ENCODE measurements at regions not wholly inside any gene's neighbourhood (a gene's known extent, or its start where the extent isn't known, plus 50 kb on each side); places are given as distances from the start of the nearest gene placed in this dataset.

- no peak overlapping the region for H3K4me3 ChIP-seq (ENCODE audit: low read depth, low read length)
- no CpG with 5 or more reads among the region's 3 CpGs for WGBS (ENCODE audit: extremely low coverage, insufficient coverage, insufficient read length)
- no peak overlapping the region for H3K4ac ChIP-seq (ENCODE audit: low read depth, low read length)
- H3K27me3 ChIP-seq (ENCODE audit: insufficient read depth, low read length), result no peaks in the 10 kb centered on the region
- no peak overlapping the region for H2BK5ac ChIP-seq (ENCODE audit: low read depth, low read length, poor library complexity)
- H4K12ac ChIP-seq (ENCODE audit: low read depth, low read length), result no peak overlapping the region
- no peak overlapping the region for H4K91ac ChIP-seq (ENCODE audit: low read depth, low read length)
- H3K9me3 ChIP-seq (ENCODE audit: insufficient read depth, low read depth, low read length), result no peaks in the 10 kb centered on the region
- H3K18ac ChIP-seq (ENCODE audit: low read length), result no peak overlapping the region
- no peak overlapping the region for H3K9ac ChIP-seq (ENCODE audit: low read length)
- H2AK5ac ChIP-seq (ENCODE audit: low read length), result no peak overlapping the region
- no peak for DNase-seq
- no peaks in the 10 kb centered on the region for H3K79me1 ChIP-seq (ENCODE audit: low read length)
- H4K8ac ChIP-seq (ENCODE audit: low read depth, low read length), result no peak overlapping the region
- no peaks in the 10 kb centered on the region for H3K4me1 ChIP-seq (ENCODE audit: control insufficient read depth in 1 of 2, insufficient read depth in 2 of 2, low read length in 2 of 2)
- no peak overlapping the region for H2BK12ac ChIP-seq (ENCODE audit: low read length)
- H3K36me3 ChIP-seq (ENCODE audit: control insufficient read depth in 1 of 2, insufficient read depth in 2 of 2, low read length in 2 of 2), result no peaks in the 10 kb centered on the region
- H3K27ac ChIP-seq (ENCODE audit: low read depth, low read length), result no peak overlapping the region
- no peak overlapping the region for H3K14ac ChIP-seq (ENCODE audit: low read length)
- H3K79me2 ChIP-seq (ENCODE audit: control insufficient read depth, insufficient read depth, low read length, poor library complexity), result no peaks in the 10 kb centered on the region
- no peak overlapping the region for H3K4me2 ChIP-seq (ENCODE audit: low read length)
- no peak overlapping the region for H3K23ac ChIP-seq (ENCODE audit: low read length)
- no peak overlapping the region for H2BK120ac ChIP-seq (ENCODE audit: insufficient read depth, low read length, poor library complexity)
- H2AFZ ChIP-seq (ENCODE audit: insufficient read depth, low read length, poor library complexity), result no peak overlapping the region
Observed at GRCh38 chr9:104260004-104260403, 165.9 kb downstream of the SMC2 start.

- Histone ChIP-seq H2AFZ (ENCODE audit: insufficient read depth, low read length, poor library complexity) (no peak overlapping the region), H3K79me2 (ENCODE audit: control insufficient read depth, insufficient read depth, low read length, poor library complexity) (no peaks in the 10 kb centered on the region), H4K91ac (ENCODE audit: low read depth, low read length) (no peak overlapping the region), H4K8ac (ENCODE audit: low read depth, low read length) (no peak overlapping the region), H3K9me3 (ENCODE audit: insufficient read depth, low read depth, low read length) (no peaks in the 10 kb centered on the region), H2BK12ac (ENCODE audit: low read length) (no peak overlapping the region), H3K4me1 (ENCODE audit: control insufficient read depth in 1 of 2, insufficient read depth in 2 of 2, low read length in 2 of 2) (no peaks in the 10 kb centered on the region), H3K23ac (ENCODE audit: low read length) (no peak overlapping the region), H3K4ac (ENCODE audit: low read depth, low read length) (no peak overlapping the region), H3K79me1 (ENCODE audit: low read length) (no peaks in the 10 kb centered on the region), H2BK5ac (ENCODE audit: low read depth, low read length, poor library complexity) (no peak overlapping the region), H3K27ac (ENCODE audit: low read depth, low read length) (no peak overlapping the region), H3K4me2 (ENCODE audit: low read length) (no peak overlapping the region), H4K12ac (ENCODE audit: low read depth, low read length) (no peak overlapping the region), H3K36me3 (ENCODE audit: control insufficient read depth in 1 of 2, insufficient read depth in 2 of 2, low read length in 2 of 2) (no peaks in the 10 kb centered on the region), H3K4me3 (ENCODE audit: low read depth, low read length) (no peak overlapping the region), H3K18ac (ENCODE audit: low read length) (no peak overlapping the region), H3K9ac (ENCODE audit: low read length) (no peak overlapping the region), H2AK5ac (ENCODE audit: low read length) (no peak overlapping the region), H2BK120ac (ENCODE audit: insufficient read depth, low read length, poor library complexity) (no peak overlapping the region), H3K14ac (ENCODE audit: low read length) (no peak overlapping the region), H3K27me3 (ENCODE audit: insufficient read depth, low read length) (no peaks in the 10 kb centered on the region)
- WGBS (ENCODE audit: extremely low coverage, insufficient coverage, insufficient read length), result no CpG with 5 or more reads among the region's 2 CpGs
- DNase-seq, result no peak
Observed at GRCh38 chr9:104263942-104264341, 169.8 kb downstream of the SMC2 start.

GRCh38 chr9:104264431-104264830, 170.3 kb downstream of the SMC2 start:
- no CpG with 5 or more reads among the region's 1 CpG for WGBS (ENCODE audit: extremely low coverage, insufficient coverage, insufficient read length)
- Histone ChIP-seq H3K4ac (ENCODE audit: low read depth, low read length) (no peak overlapping the region), H3K27ac (ENCODE audit: low read depth, low read length) (no peak overlapping the region), H2BK5ac (ENCODE audit: low read depth, low read length, poor library complexity) (no peak overlapping the region), H4K8ac (ENCODE audit: low read depth, low read length) (no peak overlapping the region), H3K4me3 (ENCODE audit: low read depth, low read length) (no peak overlapping the region), H3K9me3 (ENCODE audit: insufficient read depth, low read depth, low read length) (no peaks in the 10 kb centered on the region), H3K23ac (ENCODE audit: low read length) (no peak overlapping the region), H3K4me2 (ENCODE audit: low read length) (no peak overlapping the region), H3K4me1 (ENCODE audit: control insufficient read depth in 1 of 2, insufficient read depth in 2 of 2, low read length in 2 of 2) (no peaks in the 10 kb centered on the region), H3K18ac (ENCODE audit: low read length) (no peak overlapping the region), H3K79me2 (ENCODE audit: control insufficient read depth, insufficient read depth, low read length, poor library complexity) (no peaks in the 10 kb centered on the region), H2BK120ac (ENCODE audit: insufficient read depth, low read length, poor library complexity) (no peak overlapping the region), H3K9ac (ENCODE audit: low read length) (no peak overlapping the region), H2AFZ (ENCODE audit: insufficient read depth, low read length, poor library complexity) (no peak overlapping the region), H3K14ac (ENCODE audit: low read length) (no peak overlapping the region), H3K36me3 (ENCODE audit: control insufficient read depth in 1 of 2, insufficient read depth in 2 of 2, low read length in 2 of 2) (no peaks in the 10 kb centered on the region), H4K12ac (ENCODE audit: low read depth, low read length) (no peak overlapping the region), H3K79me1 (ENCODE audit: low read length) (no peaks in the 10 kb centered on the region), H2BK12ac (ENCODE audit: low read length) (no peak overlapping the region), H2AK5ac (ENCODE audit: low read length) (no peak overlapping the region), H3K27me3 (ENCODE audit: insufficient read depth, low read length) (no peaks in the 10 kb centered on the region), H4K91ac (ENCODE audit: low read depth, low read length) (no peak overlapping the region)
- no peak for DNase-seq

- no peak for DNase-seq
- no peak overlapping the region for H3K18ac ChIP-seq (ENCODE audit: low read length)
- no peaks in the 10 kb centered on the region for H3K4me1 ChIP-seq (ENCODE audit: control insufficient read depth in 1 of 2, insufficient read depth in 2 of 2, low read length in 2 of 2)
- no peak overlapping the region for H3K9ac ChIP-seq (ENCODE audit: low read length)
- no peaks in the 10 kb centered on the region for H3K27me3 ChIP-seq (ENCODE audit: insufficient read depth, low read length)
- H3K9me3 ChIP-seq (ENCODE audit: insufficient read depth, low read depth, low read length), result no peaks in the 10 kb centered on the region
- H2BK12ac ChIP-seq (ENCODE audit: low read length), result no peak overlapping the region
- no peaks in the 10 kb centered on the region for H3K79me1 ChIP-seq (ENCODE audit: low read length)
- no peak overlapping the region for H3K4me2 ChIP-seq (ENCODE audit: low read length)
- no peak overlapping the region for H3K4ac ChIP-seq (ENCODE audit: low read depth, low read length)
- H3K14ac ChIP-seq (ENCODE audit: low read length), result no peak overlapping the region
- no peak overlapping the region for H3K4me3 ChIP-seq (ENCODE audit: low read depth, low read length)
- no peak overlapping the region for H4K12ac ChIP-seq (ENCODE audit: low read depth, low read length)
- no peaks in the 10 kb centered on the region for H3K36me3 ChIP-seq (ENCODE audit: control insufficient read depth in 1 of 2, insufficient read depth in 2 of 2, low read length in 2 of 2)
- H2AK5ac ChIP-seq (ENCODE audit: low read length), result no peak overlapping the region
- H2AFZ ChIP-seq (ENCODE audit: insufficient read depth, low read length, poor library complexity), result no peak overlapping the region
- no peak overlapping the region for H3K23ac ChIP-seq (ENCODE audit: low read length)
- no peaks in the 10 kb centered on the region for H3K79me2 ChIP-seq (ENCODE audit: control insufficient read depth, insufficient read depth, low read length, poor library complexity)
- no peak overlapping the region for H4K8ac ChIP-seq (ENCODE audit: low read depth, low read length)
- H2BK120ac ChIP-seq (ENCODE audit: insufficient read depth, low read length, poor library complexity), result no peak overlapping the region
- H4K91ac ChIP-seq (ENCODE audit: low read depth, low read length), result no peak overlapping the region
- no peak overlapping the region for H3K27ac ChIP-seq (ENCODE audit: low read depth, low read length)
- H2BK5ac ChIP-seq (ENCODE audit: low read depth, low read length, poor library complexity), result no peak overlapping the region
Observed at GRCh38 chr9:104269374-104269773, 175.3 kb downstream of the SMC2 start.

All from trophoblast cell (in vitro differentiated cells and primary cell).